HG03520 (cell line): ENCODE measurements at regions not wholly inside any gene's neighbourhood (a gene's known extent, or its start where the extent isn't known, plus 50 kb on each side); places are given as distances from the start of the nearest gene placed in this dataset.

ENCODE experiments used
- ATAC-seq: cut with Tn5 transposase; IDR thresholded peaks from one replicate; pipeline ENCODE4 v1.9.1; 2021; ENCODE audit warnings: mild to moderate bottlenecking, moderate library complexity; ENCODE audit not compliant: unreplicated experiment

GRCh38 chr14:100955201-100955600 lies 51.7 kb upstream of the RTL1 start:
- no peak for ATAC-seq

GRCh38 chr14:100962494-100962893 lies 59.0 kb upstream of the RTL1 start:
- ATAC-seq = no peak

GRCh38 chr14:100965296-100965695 lies 61.8 kb upstream of the RTL1 start:
- ATAC-seq = no peak

- no peak for ATAC-seq
Observed at GRCh38 chr14:100967178-100967577, 63.7 kb upstream of the RTL1 start.

GRCh38 chr14:100967930-100968329 lies 64.4 kb upstream of the RTL1 start:
- no peak for ATAC-seq

- ATAC-seq = no peak
Observed at GRCh38 chr14:100972118-100972897, 68.8 kb upstream of the RTL1 start.

GRCh38 chr14:100975671-100976070 lies 72.1 kb upstream of the RTL1 start:
- no peak for ATAC-seq

- ATAC-seq = no peak
Observed at GRCh38 chr14:100979079-100979478, 75.6 kb upstream of the RTL1 start.

GRCh38 chr14:100979780-100980179 lies 76.3 kb upstream of the RTL1 start:
- no peak for ATAC-seq

GRCh38 chr14:100980823-100981222 lies 77.3 kb upstream of the RTL1 start:
- no peak for ATAC-seq

- no peak for ATAC-seq
Observed at GRCh38 chr14:100981809-100982208, 78.3 kb upstream of the RTL1 start.

GRCh38 chr14:100982353-100982752 lies 78.8 kb upstream of the RTL1 start:
- no peak for ATAC-seq

GRCh38 chr14:100982762-100983161 lies 79.2 kb upstream of the RTL1 start:
- no peak for ATAC-seq

GRCh38 chr14:100983710-100984109 lies 80.2 kb upstream of the RTL1 start:
- no peak for ATAC-seq

- no peak for ATAC-seq
Observed at GRCh38 chr14:100988011-100988410, 84.5 kb upstream of the RTL1 start.

- ATAC-seq = no peak
Observed at GRCh38 chr14:100988411-100988900, 84.9 kb upstream of the RTL1 start.

GRCh38 chr14:100988956-100989355 lies 85.4 kb upstream of the RTL1 start:
- ATAC-seq = no peak

GRCh38 chr14:100989924-100990323 lies 86.4 kb upstream of the RTL1 start:
- ATAC-seq = no peak

GRCh38 chr14:100994082-100994481 lies 90.6 kb upstream of the RTL1 start:
- ATAC-seq = no peak

GRCh38 chr14:100994756-100995330 lies 91.3 kb upstream of the RTL1 start:
- ATAC-seq = no peak

GRCh38 chr14:101000711-101001250 lies 97.3 kb upstream of the RTL1 start:
- ATAC-seq = no peak
